GM18519 (cell line): ENCODE measurements at regions not wholly inside any gene's neighbourhood (a gene's known extent, or its start where the extent isn't known, plus 50 kb on each side); places are given as distances from the start of the nearest gene placed in this dataset.

Experiments used
- ATAC-seq: cut with Tn5 transposase; IDR thresholded peaks from one replicate; pipeline ENCODE4 v1.9.1; 2021; ENCODE audit warnings: mild to moderate bottlenecking, moderate library complexity; ENCODE audit not compliant: unreplicated experiment, low FRiP score

DNA sequence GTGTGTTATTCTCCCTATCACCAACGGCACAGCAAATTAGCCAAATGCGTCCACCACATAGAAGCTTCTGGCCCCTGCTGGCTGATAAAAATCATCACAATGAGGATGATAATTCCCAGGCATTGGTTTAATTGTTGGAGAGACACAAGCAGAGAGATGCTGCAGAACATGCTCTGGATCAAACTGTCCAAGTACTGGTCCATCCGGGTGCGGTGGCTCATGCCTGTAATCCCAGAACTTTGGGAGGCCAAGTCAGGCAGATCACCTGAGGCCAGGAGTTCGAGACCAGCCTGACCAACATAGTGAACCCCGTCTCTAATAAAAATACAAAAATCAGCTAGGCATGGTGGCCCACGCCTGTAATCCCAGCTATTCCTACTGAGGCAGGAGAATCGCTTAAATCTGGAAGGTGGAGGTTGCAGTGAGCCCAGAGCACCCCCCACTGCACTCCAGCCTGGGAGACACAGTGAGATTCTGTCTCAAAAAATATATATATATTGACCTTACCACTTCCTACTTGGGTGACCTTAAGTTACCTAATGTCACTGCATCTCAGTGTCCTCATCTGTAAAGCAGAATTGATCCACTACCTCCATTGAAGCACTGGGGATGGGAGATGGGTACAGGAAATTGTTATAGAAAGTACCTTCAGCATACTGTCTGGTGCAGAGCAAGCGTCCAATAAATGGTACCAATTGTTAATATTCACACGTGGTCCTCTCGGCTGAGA, 83.7 kb upstream of the EGLN3 start:
- no peak for ATAC-seq

DNA sequence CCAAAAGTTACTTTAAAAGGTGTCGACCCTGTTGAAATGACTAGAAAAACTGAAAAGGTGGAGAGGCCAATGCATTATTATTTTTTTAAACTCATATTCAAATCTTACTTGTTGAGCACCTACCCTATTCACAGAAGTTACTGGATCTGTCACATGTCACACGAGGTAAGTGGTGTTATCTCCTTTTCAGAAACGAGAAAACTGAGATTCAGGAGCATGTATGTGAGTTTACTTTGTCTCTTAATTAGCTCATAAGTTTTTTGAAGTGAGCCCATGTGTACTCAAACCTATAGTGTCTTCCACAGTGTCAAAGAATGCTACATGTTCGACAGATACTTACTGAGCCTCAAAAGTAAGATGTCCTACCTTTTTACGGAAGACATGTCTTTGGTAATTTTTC, 81.8 kb upstream of the EGLN3 start:
- ATAC-seq = no peak

DNA sequence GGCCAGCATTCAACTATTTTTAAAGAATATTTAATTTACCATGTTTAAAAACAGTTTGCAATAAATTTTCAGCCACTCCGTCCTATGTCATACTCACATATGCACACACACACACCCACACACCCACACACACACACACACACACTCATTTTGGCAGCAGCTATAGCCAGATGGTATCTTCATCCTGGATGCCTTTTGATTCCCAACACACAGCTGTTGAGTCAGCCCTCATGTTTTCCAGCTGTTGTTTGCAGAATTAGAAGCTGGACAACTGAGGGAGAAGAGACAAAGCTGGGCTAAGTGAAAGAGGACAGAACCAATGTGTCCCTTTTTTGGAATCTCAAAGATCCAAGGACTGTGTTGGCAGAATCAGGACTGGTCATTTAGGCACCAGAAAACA, 80.0 kb upstream of the EGLN3 start:
- no peak for ATAC-seq

DNA sequence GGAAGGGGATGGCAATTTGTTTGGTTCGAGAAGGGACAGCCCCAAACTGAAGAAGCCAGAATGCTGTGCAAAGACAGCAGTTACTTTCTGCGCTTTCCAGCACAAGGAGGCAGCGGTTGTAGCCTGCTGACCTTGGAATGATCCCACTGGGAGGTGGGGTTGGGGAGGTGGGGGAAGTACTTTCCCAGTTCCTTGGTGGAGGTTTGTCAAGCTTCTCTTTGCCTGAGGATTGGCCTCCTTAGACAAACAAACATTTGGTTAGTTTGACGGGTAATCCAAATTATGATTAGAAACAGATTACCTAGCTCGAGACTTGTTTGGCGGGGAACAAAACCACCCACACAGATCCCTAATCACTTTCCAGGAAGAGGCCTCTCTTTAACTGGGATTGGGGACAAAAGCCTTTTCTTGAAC, 79.1 kb upstream of the EGLN3 start:
- ATAC-seq = no peak

DNA sequence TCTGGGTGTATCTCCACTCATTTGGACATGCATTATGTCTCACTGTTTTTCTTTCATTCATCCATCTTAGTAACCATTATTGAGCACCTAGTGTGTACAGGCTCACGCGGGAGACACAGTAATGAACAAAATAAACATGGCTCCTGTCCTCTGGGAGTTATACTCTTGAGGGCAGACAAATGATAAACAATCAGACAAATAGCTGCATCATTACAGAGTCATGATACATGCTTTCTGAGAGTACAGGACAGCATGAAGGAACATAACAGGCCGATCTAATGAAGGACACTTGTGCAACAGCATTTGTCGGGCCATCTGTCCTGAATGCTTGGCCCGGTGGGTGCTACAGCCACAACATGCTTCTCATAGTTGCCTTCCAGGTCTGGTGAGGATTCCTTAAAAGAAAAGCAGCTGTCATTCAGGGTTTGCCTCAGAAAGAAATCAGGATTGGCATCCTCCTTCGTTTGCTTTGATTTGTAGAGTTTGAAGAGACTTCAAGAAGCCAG, 77.2 kb upstream of the EGLN3 start:
- ATAC-seq = no peak

DNA sequence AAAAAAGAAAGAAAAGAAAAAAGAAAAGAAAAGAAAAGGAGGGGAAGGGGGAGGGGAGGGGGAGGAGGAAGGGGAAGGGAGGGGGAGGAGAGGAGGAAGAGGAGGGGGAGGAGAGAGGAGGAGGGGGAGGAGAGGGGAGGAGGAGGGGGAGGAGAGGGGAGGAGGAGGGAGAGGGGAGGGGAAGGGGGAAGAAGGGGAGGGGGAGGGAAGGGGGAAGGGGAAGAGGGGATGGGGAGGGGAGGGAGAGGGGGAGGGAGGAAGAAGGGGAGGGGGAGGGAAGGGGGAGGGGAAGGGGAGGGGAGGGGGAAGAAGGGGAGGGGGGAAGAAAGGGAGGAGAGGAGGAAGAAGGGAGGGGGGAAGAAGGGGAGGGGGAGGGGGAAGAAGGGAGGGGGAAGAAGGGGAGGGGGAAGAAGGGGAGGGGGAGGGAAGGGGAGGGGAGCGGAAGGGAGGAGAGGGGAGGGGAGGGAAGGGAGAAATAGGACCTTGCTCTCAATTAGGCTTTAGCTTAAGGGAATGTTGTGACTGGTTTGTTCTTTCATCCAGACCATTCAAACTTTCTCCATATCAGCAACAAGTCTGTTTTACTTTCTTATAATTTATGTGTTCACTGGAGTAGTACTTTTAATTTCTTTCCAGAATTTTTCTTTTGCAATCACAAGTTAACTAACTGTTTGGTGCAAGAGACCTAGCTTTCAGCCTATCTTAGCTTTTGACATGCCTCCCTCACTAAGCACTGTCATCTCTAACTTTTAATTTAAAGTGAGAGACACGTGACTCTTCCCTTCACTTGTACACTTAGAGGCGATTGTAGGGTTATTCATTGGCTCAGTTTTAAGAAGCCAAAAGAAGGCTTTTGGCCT, 76.5 kb upstream of the EGLN3 start:
- ATAC-seq = no peak

DNA sequence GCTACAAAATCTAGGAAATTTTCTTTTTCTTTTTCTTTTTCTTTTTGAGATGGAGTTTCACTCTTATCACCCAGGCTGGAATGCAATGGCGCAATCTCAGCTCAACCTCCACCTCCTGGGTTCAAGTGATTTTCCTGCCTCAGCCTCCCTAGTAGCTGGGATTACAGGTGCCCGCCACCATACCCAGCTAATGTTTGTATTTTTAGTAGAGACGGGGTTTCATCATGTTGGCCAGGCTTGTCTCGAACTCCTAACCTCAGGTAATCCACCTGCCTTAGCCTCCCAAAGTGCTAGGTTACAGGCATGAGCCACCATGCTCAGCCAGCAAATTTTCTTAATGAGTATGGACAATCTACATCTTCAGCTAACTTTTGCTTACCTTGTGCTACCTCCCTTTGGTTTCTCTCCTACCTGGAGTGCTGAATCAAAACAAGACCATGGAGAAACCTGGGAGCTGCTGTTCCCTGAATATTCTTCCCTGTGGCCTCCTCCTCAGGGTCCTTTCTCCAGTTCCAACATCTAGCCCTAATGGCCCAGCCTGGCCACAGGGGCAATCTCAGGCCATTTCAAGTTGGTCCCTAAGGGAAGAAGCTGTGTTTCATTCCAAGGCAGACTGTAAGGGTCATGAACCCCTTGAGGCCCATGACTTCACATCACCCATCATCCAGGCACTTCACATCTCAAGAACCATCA, 74.6 kb upstream of the EGLN3 start:
- no peak for ATAC-seq

DNA sequence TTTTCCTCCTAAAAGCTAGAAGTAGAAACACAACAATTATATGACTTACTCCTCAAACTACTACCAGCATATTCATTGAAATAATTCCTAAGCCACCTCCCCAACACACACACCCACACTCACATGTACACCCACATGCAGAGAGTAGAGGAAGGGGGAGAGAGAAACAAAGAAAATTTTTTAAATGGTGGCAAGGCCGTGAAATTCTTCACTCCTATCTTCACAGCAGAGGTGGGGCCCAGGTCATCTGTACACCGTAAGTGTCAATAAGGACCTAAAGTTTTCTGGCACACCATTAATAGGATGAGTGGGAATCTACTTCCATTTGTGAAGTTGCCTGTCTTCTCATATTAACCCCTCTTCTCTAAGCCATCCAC, 73.9 kb upstream of the EGLN3 start:
- ATAC-seq = no peak

DNA sequence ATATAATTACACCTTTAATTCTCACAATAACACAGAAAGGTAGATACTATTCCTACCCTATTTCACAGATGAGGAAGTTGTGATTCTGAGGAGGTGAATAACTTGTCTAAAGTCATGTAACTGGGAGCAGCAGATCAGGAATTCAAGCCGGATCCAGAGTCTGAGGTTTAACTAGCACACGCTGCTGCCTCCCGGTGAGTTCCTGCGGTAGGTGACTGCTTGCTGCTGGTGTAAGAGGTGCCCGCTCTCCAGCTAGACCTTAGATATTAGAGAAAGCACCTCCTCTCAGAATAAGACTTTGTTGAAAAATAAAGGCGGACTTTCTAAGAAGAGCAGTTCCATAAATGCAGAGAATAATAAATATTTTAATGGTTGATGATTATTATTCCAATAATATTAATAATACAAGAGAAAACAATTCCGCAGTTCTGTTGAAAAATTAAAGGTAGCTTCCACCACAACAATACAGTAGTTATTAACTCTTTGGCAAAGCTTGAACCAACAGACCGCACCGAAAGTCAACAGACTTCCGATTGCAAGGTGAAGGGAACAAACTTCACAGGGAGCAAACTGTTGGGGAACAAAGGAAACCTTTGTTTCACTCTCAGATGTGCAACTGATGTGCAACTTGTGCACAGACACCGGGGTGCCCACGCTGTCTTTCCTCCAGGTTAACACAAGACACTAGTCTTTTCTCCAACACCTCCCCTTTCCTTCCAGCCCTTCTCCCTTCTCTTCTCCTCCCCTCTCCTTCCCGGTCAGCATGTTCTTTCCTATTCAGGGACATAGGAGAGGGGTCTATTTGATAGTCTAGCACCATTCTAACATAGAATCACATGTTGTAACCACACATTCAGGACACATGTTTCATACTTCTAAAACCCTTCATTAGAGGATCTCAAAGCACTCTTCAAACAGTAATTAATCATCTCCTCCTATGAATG, 73.2 kb upstream of the EGLN3 start:
- ATAC-seq = no peak

DNA sequence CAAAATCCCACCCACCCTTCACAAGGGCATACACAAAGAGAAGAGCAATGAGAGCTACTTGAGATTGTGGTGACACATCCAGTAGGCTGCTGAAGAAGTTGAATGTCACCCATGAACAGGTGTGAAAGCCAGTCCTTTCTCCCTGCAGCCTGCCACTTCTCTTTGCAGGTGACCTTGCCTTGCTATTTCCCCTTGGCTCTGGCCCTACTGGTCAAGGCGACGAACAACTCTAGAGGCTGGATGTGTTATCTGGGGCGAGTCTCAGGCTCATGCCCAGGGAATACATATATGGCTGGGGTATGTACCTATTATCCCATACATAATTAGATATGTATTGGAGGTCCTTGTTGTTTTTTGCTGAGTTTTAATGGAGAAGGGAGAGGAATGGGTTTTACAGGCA, 70.2 kb upstream of the EGLN3 start:
- ATAC-seq = no peak

DNA sequence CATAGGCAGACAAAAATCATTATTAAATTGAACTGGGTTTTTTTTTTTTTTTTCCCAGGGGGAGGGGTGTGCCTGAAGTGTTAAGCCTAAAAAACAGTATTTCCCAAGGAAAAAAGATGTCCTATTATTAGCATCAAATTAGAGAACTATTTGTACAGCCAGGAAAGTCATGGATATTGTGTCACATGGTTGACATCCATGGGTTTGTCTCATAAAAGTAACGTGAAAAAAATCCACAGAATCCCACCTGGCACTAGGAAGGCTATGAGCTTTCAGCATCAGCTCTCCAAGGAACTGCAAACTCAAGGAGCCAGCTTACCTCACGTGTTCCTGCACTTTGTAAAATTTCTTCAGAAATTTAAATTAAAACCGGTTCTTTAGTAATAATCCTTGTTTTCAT, 69.1 kb upstream of the EGLN3 start:
- no peak for ATAC-seq

DNA sequence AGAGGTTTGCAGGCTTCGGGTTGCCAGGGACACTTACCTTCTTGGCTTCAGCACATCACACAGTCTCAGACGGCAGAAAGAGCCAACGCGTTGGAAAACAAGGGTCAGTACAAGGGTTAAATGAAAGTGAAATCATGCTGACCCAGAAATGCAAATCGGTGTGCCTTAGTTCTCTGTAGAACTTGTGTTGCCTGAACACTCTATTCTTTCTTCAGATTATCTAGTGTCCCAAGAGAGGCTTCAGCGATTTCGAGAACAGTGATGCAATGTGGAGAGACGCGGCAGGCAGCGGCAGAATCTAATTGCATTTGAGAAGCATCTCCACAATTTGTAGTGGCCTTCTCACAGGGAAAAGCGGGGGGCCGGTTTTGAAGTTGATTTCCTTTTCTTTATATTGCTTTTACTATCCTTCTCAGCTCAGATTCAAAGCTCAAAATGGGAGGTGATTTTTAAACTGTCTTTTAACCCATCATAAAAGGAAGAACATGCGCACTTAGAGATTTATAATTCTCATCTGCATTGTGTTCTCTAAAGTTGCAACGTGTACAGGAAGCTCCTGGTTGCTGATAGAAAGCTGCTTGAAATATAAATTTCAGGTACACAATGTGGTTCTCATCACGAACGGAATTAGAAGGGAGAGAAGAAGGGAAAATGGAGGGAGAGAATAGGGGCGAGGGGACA, 67.8 kb upstream of the EGLN3 start:
- no peak for ATAC-seq

DNA sequence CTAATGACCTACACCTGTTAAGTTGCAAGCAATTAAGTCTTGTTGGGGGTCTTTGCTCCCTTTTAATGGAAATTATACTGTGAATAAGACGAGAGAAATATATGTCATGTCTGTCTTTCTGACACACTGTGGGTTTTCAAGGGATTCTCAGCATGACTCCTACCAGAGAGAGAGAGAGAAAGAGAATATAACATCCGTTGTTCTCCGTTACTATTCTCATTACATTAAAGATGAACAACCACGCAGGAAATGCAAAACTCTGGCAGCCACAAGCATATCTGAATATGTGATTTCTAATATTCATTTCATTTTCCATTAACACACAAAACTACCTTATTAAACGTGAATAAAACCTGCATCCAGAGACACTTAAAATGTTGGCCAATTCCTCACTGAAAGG, 67.3 kb upstream of the EGLN3 start:
- no peak for ATAC-seq

DNA sequence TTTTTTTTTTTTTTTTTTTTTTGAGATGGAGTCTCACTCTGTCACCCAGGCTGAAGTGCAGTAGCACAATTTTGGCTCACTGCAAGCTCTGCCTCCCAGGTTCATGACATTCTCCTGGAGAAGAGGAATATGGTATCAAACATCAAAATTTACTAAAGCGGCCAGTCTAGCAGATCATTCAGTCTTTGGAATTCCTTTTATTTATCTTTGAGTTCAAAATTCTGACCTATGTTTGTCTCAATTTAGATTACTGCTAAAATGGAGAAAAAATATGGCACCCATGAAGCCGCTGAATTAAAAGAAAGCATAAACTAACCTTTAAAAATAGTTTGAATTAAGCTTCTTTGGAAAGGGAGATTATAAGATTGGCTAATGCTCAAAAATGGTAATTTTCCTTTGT, 64.5 kb upstream of the EGLN3 start:
- ATAC-seq = no peak

DNA sequence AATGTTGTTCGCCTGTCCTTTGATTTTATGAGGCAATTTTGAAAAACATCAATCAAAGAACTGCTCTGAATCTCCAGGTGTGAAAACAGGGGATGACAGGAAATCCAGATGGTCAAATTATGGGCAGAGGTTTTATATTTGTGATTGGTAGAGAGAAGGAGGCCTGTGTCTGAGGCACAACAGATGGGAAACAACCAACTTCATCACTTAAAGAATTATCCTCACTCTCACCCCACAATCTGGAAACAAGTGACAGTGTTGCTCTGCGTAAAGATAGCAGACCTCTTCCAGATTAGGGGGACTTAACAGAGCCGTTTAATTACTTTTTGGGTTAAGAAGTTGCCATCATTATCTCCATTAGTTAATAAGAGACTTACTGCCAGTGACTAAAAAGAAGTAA, 64.1 kb upstream of the EGLN3 start:
- no peak for ATAC-seq

DNA sequence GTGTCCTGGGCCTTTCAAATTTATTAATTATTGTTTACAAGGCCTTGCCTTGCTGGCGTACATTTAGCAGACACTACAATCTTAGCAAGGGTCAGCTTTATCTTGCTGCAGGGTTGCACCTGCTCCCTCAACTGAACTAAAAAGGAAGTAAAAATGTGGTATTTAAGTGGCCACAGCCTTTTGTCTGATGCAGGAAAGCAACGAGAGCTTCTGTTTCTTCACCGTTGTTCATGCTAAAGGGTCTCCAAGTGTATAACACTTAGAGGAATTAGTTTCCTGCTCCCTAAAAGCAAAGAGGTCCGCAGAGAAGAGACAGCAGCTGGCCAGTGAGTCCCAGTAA, 62.8 kb upstream of the EGLN3 start:
- peak; percentile 53 for ATAC-seq

DNA sequence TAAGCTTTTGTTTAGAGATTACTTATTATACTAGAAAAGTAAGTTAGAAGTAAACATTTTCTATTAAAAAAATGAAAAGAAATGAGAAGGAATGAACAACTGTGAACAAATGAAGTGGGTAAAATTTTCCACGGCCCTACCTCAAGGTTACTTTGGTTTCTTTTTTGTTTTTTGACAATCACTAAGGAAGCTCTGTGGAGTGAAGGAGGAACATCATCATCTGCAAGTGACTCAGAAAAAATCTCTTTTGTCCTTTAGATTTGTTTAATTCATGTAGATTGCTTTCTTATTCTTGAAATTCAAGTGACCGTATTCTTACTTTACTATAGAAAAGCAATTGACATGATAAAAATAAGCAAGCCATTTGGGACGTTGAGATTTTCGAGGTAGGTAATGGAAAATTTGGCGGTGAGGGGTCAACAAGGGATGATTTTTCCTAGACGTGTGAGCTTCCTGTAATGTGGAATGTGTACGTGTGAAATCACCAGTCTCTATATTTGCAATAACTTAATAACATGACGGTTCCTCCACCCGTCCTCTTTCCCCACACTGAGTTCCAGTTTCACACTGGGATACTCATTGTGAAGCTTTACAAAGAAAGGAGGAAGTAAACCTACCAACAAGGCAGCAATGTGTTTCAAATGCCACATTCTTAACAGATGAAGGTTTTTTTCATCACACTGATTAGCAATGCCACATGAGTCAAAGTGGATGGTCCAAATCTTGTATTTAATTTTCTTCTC, 62.3 kb upstream of the EGLN3 start:
- peak; percentile 82 for ATAC-seq

DNA sequence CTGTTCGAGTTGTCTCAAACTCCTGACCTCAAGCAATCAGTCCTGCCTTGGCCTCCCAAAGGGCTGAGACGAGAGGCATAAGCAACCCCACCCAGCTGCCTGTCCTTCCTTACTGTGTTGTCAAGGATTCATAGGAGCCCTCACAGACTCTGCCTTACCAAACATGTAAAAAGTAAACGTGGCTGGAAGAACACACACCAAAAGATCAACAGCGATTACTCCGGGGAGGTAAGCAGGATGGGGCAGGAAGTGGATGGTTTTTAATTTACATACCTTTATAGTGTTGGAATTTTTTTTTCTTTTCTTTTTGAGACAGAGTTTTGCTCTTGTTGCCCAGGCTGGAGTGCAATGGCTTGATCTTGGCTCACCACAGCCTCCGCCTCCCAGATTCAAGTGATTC, 61.5 kb upstream of the EGLN3 start:
- ATAC-seq = no peak

DNA sequence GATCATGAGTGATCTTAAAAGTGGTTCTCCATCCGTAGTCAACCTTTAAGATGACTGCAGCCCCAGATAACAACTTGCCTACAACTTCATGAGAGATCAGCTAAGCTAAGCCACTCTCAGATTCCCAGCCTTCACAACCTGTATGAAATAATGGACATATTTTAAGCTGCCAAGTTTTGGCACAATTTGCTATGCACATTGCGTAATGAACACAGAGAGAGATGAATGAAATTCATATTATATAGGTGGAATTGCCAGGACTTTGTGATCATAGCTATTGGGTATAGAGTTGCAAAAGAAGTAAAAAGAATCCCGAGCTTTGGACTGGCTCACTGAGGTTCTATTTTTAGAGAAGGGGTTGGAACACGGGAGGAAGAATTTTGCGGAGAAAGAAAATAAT, 59.1 kb upstream of the EGLN3 start:
- no peak for ATAC-seq
